ENCODE measurements at regions not wholly inside any gene's neighbourhood (a gene's known extent, or its start where the extent isn't known, plus 50 kb on each side); places are given as distances from the start of the nearest gene placed in this dataset.

GRCh38 chr22:27267145-27267544 is 534.4 kb downstream of the MN1 start:
- no peak for DNase-seq

DNA sequence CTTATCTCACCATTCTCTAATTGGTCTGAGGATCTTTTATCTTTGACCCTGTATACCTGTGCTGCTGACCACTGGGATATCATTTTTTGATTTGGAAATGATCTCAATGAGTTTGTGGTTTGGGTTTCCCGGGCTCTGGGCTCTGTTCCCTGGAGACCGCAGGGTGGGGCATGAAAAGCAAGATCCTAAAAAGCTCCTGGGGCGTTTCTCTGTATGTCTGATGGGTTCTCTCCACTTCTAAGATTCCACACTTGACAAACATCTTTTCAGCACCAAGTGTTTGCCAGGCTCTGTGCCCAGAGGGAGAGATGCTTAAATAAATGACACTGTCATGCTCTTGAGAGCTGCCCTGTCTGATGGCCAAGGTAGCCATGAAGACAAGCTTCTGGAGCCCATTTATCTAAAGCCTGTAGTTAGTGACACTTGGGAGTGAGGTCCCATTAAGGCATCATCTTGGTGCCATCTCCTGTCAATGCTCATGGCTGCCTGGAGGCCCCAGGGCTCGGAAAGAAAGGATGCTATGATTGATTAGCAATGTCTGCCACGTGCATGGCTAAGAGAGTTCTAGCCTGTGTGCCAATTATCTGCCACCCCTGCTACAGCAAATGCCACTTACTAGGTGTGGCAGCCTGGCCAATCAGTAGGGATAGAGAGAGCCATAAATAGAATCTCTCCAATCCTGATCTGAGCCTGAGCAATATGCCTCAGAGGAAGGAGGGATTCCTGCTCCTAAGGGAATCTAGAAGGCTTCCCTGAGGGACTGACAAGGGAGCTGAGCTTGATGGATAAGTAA is 531.6 kb downstream of the MN1 start:
- DNase-seq: no peak

GRCh38 chr22:27270818-27271510 is 530.6 kb downstream of the MN1 start:
- DNase-seq: no peak

DNA sequence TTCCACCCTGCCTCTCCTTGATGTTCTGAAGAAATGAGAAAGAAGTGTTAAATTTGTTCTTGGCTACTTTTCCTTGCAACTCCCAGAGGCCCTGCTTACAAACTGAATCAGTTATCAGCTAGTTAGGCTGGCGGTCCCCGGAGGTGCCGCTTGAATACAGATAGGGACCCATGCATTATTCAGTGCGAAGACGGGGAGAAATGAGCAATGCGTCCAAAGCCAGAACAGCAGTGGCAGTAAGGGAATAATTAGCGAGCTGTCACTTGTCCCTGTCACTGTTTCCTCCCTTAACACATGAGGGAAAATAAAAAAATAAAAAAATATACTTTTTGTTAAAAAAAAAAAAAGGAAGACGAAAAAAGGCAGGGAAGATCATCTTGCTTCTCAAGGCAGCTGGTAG is 528.1 kb downstream of the MN1 start:
- no peak for DNase-seq

DNA sequence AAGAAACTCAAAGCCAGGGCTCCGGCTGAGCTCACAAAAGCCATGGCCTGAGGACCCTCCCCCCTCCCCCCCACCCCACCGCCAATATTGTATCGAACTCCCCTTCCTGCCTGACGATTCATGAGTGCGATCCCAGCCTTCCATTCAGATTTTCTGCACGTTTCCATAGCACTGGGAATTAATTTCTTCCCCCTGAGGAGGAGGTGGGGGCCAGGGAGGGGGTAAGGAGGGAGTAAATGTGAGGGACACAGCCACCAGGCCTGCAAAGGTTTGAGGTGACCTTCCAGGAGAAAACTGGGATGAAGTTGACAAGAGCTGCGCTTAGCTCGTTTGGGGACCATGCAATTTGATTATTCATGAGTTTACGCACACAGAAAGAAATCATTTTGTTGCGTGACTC is 527.7 kb downstream of the MN1 start:
- no peak for DNase-seq

- DNase-seq: no peak
Observed at GRCh38 chr22:27274770-27275449, 526.6 kb downstream of the MN1 start.

GRCh38 chr22:27278946-27279345 is 522.6 kb downstream of the MN1 start:
- no peak for DNase-seq

- DNase-seq: no peak
Observed at GRCh38 chr22:27283240-27283639, 518.3 kb downstream of the MN1 start.

DNA sequence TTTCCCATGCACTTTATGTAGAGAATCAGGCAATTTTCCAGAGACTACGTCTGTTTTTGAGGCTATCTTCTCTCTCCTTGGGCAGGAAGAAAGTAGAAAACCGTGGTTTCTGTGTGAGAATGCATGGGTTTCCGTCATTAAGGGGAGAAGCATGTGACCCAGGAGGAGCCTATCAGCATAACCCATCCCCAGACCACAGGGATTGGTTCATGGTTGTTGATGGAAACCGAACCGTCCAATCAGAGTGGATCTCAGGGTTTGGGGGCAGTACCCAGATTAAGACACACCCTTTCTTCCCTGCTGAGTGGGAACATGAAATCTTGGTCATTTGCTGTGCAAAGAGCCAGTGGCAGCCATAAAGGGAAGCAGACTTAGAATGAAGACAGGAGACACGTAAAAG is 517.8 kb downstream of the MN1 start:
- DNase-seq: no peak

GRCh38 chr22:27284324-27284723 is 517.2 kb downstream of the MN1 start:
- no peak for DNase-seq

- no peak for DNase-seq
Observed at GRCh38 chr22:27286711-27287110, 514.8 kb downstream of the MN1 start.

GRCh38 chr22:27292542-27293299 is 508.8 kb downstream of the MN1 start:
- DNase-seq: no peak

DNA sequence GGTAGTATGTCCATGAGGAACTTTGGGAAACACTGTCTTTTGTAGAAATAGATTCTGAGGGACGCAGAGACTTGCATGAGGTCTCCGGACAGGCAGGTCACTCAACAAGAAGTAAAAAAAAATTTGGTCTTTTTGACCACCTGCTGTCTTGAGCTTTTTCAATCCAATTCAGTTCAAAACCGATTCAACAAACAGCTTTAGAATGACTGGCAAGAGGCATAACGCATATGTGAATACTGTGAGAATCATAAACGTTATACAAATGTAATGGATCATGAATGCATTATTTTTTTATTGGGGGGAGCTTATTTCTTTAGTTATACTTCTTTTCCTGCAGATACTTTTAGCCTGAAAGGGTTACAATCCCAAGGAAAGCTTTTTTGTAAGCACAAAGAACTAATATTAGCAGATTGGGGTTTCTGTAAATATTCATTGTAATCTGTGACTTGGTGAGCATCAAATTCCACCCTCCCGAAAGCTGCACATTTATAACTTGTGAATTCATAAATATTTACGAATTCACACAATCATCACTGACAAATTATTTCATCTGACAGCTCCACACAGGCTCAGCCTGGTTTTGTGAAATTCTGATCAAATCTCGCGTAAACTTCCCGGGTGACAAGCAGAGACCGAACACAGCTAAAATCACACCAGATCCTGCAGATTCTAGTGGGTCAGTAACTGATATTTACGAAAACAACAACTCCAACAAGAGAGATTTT is 507.7 kb downstream of the MN1 start:
- DNase-seq: no peak

GRCh38 chr22:27295040-27295439 is 506.5 kb downstream of the MN1 start:
- no peak for DNase-seq

GRCh38 chr22:27295605-27296004 is 506.0 kb downstream of the MN1 start:
- DNase-seq: no peak

DNA sequence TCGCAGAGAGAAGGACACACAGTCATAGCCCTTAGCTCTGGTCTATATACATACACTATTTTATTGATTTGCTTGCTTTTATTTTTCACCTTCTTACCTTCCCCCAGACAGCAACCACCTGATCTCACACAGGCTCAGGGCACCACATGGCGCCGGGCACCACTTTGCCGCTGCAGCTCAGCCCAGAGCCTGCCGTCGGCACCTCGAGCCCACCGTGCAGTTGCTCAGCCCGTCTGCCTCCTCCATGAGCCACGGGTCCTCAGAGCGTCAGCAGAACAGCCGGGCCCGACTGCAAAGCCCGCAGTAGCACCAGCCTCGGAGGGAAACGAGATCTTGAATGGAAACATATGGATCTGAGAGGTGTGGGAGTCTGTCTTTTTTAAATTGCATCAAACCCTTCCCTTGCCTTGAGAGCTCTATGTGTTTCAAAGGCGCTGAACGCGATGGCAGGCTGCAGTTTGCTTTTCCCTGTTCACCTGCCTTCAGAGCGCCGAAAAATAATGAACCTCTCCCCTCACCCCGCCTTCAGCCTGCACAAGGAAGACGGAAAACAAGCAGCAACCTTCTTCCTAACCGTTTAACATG is 505.4 kb downstream of the MN1 start:
- DNase-seq: no peak

GRCh38 chr22:27297125-27297524 is 504.4 kb downstream of the MN1 start:
- no peak for DNase-seq

- DNase-seq: no peak
Observed at GRCh38 chr22:27298332-27298731, 503.2 kb downstream of the MN1 start.

GRCh38 chr22:27298742-27299141 is 502.8 kb downstream of the MN1 start:
- no peak for DNase-seq

DNA sequence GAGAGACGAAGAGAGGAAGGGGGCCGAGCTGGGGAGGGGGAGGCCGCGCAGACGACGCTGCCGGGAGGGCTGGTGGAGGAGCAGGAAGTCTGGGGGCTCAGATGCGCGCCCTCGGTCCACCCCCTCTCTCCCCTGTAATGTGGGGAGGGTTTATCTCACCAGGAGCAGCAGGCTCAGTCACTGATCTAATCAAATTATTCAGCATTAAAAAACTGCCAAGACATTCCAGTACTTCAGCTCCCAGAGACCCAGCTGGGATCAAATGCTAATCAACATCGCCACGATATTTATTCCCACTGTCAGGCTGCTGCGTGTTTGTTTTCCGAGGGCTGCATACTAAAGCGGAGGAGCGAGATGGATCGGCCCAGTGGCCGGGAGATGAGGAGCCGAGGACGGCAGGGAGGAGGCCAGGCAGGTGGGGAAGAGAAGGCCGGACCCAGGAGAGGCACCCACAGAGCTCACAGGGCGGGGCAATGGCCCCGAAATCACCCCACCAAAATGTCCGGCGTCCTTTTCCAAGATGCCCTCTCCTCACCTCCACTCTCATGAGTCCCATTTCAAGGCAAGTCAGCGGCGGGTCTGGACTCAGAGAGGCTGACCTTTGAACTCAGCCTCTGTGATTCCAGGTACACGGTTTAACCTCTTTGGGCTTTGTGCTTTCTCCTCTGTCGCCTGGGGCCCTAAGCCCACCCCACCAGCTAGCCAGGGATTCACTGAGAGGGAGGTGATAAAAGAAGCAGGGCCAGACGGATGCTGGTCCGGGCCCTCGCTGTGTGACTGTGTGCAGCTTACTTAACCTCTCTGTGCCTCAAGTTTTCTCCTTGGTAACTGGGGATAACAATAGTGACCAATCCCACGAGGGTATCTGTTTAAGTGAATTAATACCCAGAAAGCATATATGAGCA is 502.1 kb downstream of the MN1 start:
- DNase-seq: no peak
